ENCODE measurements at regions not wholly inside any gene's neighbourhood (a gene's known extent, or its start where the extent isn't known, plus 50 kb on each side); places are given as distances from the start of the nearest gene placed in this dataset.

- TF ChIP-seq CTCF (IDR thresholded peaks at IDR 0.05) (no peak), EP300 (IDR thresholded peaks at IDR 0.05) (no peak), POLR2A (IDR thresholded peaks at IDR 0.05) (no peak), POLR2AphosphoS5 (IDR thresholded peaks at IDR 0.05) (no peak)
Observed at GRCh38 chr6:4382362-4382853, 247.0 kb upstream of the ECI2 start.

Data from gastroesophageal sphincter (tissue), 3 donors.